VCaP (cell line): ENCODE measurements at regions not wholly inside any gene's neighbourhood (a gene's known extent, or its start where the extent isn't known, plus 50 kb on each side); places are given as distances from the start of the nearest gene placed in this dataset.

Source experiments
- H3K27ac ChIP-seq: fragments of 450-650 bp; 2 replicates; pipeline ENCODE4 v1.5.1; 2017
- TF ChIP-seq, protein P1 (sequence below): fragments of 450-650 bp; conservative IDR thresholded peaks from 2 replicates; pipeline ENCODE4 v1.5.1; 2017; ENCODE audit warnings: mild to moderate bottlenecking, moderate library complexity

DNA sequence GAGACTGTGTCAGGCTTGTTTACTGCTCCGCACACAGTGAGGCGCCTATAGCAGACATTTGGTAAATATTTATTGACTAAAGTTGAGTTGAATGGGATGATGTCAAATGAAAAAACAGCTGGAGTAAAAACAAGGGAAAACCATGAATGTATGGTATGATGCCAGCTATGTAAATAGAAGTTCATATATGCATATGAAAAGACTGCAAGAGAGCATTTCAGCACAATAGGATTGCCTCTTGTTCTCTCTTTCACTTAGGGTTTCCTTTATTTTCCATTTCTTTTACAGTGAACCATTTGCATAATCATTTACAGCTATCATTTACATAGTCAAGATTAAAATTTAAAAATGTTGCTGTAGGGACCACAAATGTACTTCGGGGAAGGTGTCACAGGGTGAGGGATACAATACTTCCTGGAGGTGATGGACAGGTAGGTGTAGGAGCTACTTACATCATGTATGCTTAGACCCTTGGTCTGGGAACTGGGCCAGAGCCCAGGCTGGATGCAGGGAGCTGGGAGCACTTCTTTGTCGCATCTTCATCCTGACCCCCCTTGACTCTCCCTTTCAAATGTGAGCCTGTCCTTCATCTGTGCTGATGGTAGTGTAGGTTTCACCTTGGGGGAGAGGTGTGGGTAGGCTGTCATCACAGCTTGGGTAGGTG is 113.3 kb downstream of the UTP18 start:
- no peak overlapping the region for H3K27ac ChIP-seq
- TF ChIP-seq, protein P1, sequence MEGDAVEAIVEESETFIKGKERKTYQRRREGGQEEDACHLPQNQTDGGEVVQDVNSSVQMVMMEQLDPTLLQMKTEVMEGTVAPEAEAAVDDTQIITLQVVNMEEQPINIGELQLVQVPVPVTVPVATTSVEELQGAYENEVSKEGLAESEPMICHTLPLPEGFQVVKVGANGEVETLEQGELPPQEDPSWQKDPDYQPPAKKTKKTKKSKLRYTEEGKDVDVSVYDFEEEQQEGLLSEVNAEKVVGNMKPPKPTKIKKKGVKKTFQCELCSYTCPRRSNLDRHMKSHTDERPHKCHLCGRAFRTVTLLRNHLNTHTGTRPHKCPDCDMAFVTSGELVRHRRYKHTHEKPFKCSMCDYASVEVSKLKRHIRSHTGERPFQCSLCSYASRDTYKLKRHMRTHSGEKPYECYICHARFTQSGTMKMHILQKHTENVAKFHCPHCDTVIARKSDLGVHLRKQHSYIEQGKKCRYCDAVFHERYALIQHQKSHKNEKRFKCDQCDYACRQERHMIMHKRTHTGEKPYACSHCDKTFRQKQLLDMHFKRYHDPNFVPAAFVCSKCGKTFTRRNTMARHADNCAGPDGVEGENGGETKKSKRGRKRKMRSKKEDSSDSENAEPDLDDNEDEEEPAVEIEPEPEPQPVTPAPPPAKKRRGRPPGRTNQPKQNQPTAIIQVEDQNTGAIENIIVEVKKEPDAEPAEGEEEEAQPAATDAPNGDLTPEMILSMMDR = no peak

DNA sequence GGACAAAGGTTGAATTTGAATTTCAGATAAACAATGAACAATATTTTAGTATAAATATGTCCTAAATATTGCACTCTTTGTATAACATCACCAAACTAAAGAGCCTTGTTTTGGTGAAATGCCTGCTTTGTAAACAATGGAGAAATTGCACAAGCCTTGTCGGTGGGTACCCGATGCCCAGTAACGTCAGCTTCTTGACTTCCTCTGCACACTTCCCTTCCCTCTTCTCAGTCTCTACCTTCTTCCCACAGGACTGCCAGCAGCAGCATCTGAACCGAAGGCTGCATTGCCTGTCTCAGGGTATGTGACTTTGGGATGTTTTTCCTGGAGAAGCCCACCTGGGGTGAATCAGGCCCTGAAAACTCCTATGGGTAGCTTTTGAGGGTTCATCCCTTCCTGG is 113.9 kb downstream of the UTP18 start:
- TF ChIP-seq, protein P1 = no peak
- no peak overlapping the region for H3K27ac ChIP-seq

DNA sequence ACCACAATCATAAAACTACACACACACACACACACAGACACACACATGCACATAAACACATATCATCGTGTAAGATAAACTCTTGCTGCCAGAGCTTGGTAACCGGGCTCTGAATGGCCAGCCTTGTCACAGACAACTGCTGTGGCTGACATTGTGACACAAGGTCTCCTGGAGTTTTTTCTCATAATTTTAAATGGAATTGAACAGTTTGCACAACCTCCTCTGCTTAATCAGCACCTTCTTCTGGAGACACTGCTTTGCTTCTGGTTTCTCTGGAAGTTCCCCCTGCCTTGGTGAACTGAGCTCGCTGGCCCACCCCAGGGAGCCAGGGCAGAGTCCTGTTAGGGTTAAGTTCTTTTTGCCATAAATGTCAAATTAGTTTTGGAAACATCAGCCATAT is 115.4 kb downstream of the UTP18 start:
- H3K27ac ChIP-seq = no peak overlapping the region
- TF ChIP-seq, protein P1 = no peak

DNA sequence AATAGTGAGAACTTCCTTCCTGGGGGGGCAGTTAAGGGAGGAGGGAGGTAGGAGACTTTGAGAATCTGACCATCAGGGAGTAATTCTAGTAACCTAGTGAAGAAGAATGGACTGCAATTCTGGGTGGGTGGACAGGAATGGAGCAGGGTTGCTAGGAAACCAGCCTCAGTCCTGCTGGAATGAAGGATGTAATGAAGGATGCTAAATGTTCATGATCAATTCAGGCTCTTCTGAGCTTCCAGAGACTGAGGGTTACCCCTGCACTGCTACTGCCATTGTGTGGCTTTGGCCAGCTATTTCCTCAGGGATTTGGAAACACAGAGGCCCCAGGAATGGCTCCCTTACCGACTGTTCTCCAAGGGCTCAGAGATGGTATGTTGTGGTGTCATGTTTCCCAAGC is 116.4 kb downstream of the UTP18 start:
- H3K27ac ChIP-seq = no peak overlapping the region

DNA sequence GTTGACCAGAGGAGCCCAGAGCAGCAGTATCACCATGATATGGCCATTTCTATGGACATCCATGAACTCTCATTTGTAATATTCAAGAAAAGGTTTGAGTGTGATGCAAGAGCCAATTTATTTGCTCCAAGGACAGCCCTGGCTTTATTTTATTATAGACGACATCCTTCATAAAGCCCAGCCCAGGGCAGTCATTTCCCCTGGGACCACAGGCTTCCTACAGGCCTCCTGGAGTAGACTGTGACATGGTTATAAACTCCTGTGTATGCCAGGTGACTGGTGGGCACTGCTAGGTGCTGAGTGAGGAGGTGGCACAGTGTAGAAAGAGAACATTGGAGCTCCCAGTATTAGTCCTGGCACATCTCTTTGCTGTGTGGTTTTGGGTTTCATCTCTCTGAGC is 120.9 kb downstream of the UTP18 start:
- H3K27ac ChIP-seq = no peak overlapping the region
- TF ChIP-seq, protein P1 = no peak

More for the DNA sequence above, 116.4 kb downstream of the UTP18 start:
- TF ChIP-seq, protein P1 = no peak

DNA sequence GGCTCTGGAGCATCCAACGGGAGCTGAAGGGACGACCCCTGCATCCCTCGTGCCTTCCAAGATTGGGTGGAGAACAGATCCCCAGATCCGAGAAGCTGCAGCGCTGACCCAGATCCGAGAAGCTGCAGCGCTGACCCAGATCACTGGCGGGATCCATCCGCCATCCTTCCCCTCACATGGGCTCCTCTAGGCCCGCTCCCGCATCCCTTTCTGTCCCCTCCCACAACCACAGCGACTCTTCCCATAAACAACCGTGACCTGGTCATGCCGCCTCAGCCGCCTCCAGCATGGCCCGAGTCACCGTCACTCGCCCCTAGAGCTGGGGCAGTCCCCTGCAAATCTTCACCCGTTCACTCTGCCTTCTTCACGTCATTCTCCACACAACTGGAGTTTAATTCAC is 124.9 kb downstream of the UTP18 start:
- TF ChIP-seq, protein P1 = no peak
- H3K27ac ChIP-seq = no peak overlapping the region

DNA sequence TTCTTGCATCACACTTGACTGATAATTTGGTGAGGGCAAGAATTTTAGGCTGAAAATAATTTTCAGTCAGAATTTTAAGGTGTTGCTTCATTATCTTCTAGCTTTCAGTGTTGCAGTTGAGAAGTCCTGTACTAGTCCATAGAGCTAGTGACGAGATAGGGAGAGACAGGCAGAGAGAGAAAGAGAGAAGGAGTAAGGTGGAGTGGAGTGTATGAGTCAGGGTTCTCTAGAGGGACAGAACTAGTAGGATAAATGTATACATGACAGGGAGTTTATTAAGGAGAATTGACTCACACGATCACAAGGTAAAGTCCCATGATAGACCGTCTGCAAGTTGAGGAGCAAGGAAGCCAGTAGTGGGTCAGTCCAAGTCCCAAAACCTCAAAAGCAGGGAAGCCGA is 127.2 kb downstream of the UTP18 start:
- H3K27ac ChIP-seq = no peak overlapping the region
- TF ChIP-seq, protein P1 = no peak
